HCT116 (cell line): ENCODE measurements at regions not wholly inside any gene's neighbourhood (a gene's known extent, or its start where the extent isn't known, plus 50 kb on each side); places are given as distances from the start of the nearest gene placed in this dataset.
"Not testable (repeated sequence)": the region's sequence is repeated elsewhere in the genome, so short reads cannot be mapped to it uniquely, and the experiment has no call there.

Source experiments
- ATAC-seq: fragments of 200-7000 bp; cut with Tn5 transposase; 2 replicates; pipeline ENCODE4 v1.9.1; 2020; ENCODE audit warnings: mild to moderate bottlenecking, moderate library complexity
- BruUV-seq: library from RNA; stranded (reverse); fragments of 400-500 nt; replicated peaks from 2 replicates; lab custom pipeline; 2021; lab: Mats Ljungman, UMichigan
- CTCF ChIA-PET: fragments of 300-600 bp; sonication (Branson Sonifier 250); formaldehyde crosslinking; loops from one replicate; lab custom pipeline; 2021; ENCODE audit warnings: antibody characterized with exemption; lab: Charles Lee
- POLR2A ChIA-PET: fragments of 300-600, 350-600 bp; sonication (Branson Sonifier 250); formaldehyde crosslinking; loops from one replicate; lab custom pipeline; 2021; ENCODE audit warnings: antibody characterized with exemption; lab: Charles Lee
- RAD21 ChIA-PET, 2 experiments: fragments of 300-600 bp; sonication (Branson Sonifier 250); formaldehyde crosslinking; loops; one replicate each; lab custom pipeline; 2023; ENCODE audit warnings: low total read pairs in 2 of 2; ENCODE audit not compliant: uncharacterized antibody in 2 of 2, unreplicated experiment in 2 of 2, low non-redundant PET in 1 of 2; lab: Charles Lee
- DNase-seq: peaks from one replicate; pipeline ENCODE4 v3.0.0-alpha.2; 2010; ENCODE audit warnings: low read depth, low spot score
- H2AFZ ChIP-seq: fragments of 200-600 bp; shearing (Covaris generic), sonication (generic); 2 replicates; pipeline ENCODE4 v1.6.1; 2017; ENCODE audit warnings: low read depth, mixed run types, mixed read lengths, antibody characterized with exemption, low read length; ENCODE audit not compliant: poor library complexity, severe bottlenecking
- H3K27ac ChIP-seq: 2 replicates; pipeline ENCODE4 v1.5.1; 2012; ENCODE audit warnings: low read depth, low read length
- H3K27me3 ChIP-seq: fragments of 200-600 bp; sonication (generic); 2 replicates; pipeline ENCODE4 v1.6.1; 2016; ENCODE audit warnings: mixed run types, low read length, mixed read lengths; ENCODE audit not compliant: insufficient read depth
- H3K36me3 ChIP-seq, 2 experiments: fragments of 200-500 bp in 1 of 2; fragments of 200-600 bp in 1 of 2; sonication (Bioruptor generic) in 1 of 2; sonication (generic) in 1 of 2; 2 replicates each; pipeline versions ENCODE4 v1.5.1 to v1.6.1; 2014 to 2016; ENCODE audit warnings: low read length in 2 of 2, inconsistent platforms in 1 of 2, mixed read lengths in 1 of 2, mixed run types in 1 of 2; ENCODE audit not compliant: insufficient read depth in 2 of 2, control insufficient read depth in 1 of 2
- H3K4me1 ChIP-seq, 2 experiments: fragments of 200-600 bp in 1 of 2; sonication (generic) in 1 of 2; 2 replicates each; pipeline versions ENCODE4 v1.5.1 to v1.6.1; 2012 to 2017; ENCODE audit warnings: low read length in 2 of 2, inconsistent platforms in 1 of 2, mild to moderate bottlenecking in 1 of 2, mixed read lengths in 1 of 2, mixed run types in 1 of 2, moderate library complexity in 1 of 2; ENCODE audit not compliant: insufficient read depth in 2 of 2, control insufficient read depth in 1 of 2
- H3K4me2 ChIP-seq: fragments of 200-600 bp; sonication (generic); 2 replicates; pipeline ENCODE4 v1.6.1; 2017; ENCODE audit warnings: mixed run types, low read length, mixed read lengths
- H3K4me3 ChIP-seq, 2 experiments: fragments of 200-600 bp in 1 of 2; sonication (generic) in 1 of 2; replicated peaks in 1 of 2; 2 replicates each; pipeline ENCODE4 v1.5.1; 2011 to 2016; ENCODE audit warnings: low read length in 2 of 2, control low read depth in 1 of 2, low read depth in 1 of 2, mild to moderate bottlenecking in 1 of 2, mixed read lengths in 1 of 2, mixed run types in 1 of 2
- H3K79me2 ChIP-seq: fragments of 200-600 bp; sonication (generic); 2 replicates; pipeline ENCODE4 v1.6.1; 2017; ENCODE audit warnings: mild to moderate bottlenecking, mixed run types, low read length, moderate library complexity, mixed read lengths; ENCODE audit not compliant: insufficient read depth
- H3K9ac ChIP-seq: fragments of 200-600 bp; sonication (generic); 2 replicates; pipeline ENCODE4 v1.6.1; 2016; ENCODE audit warnings: low read length, mixed read lengths
- H3K9me2 ChIP-seq: fragments of 200-600 bp; sonication (generic), shearing (Covaris generic); 2 replicates; pipeline ENCODE4 v1.6.1; 2017; ENCODE audit warnings: mixed run types, mild to moderate bottlenecking, moderate library complexity; ENCODE audit not compliant: insufficient read depth
- H3K9me3 ChIP-seq, 2 experiments: fragments of 200-500 bp in 1 of 2; fragments of 200-600 bp in 1 of 2; sonication (Bioruptor generic) in 1 of 2; sonication (generic) in 1 of 2; 2 replicates each; pipeline ENCODE4 v1.6.1; 2014 to 2017; ENCODE audit warnings: low read length in 2 of 2, mixed read lengths in 2 of 2, inconsistent platforms in 1 of 2, low read depth in 1 of 2, mild to moderate bottlenecking in 1 of 2, mixed run types in 1 of 2, moderate library complexity in 1 of 2; ENCODE audit not compliant: control insufficient read depth in 1 of 2, insufficient read depth in 1 of 2
- H4K20me1 ChIP-seq: fragments of 200-600 bp; sonication (generic), shearing (Covaris generic); 2 replicates; pipeline ENCODE4 v1.6.1; 2017; ENCODE audit warnings: mixed run types, mild to moderate bottlenecking, moderate library complexity; ENCODE audit not compliant: insufficient read depth
- CBX3 ChIP-seq: IDR thresholded peaks from 2 replicates; pipeline ENCODE4 v1.6.1; 2012; ENCODE audit warnings: low read depth
- EGR1 ChIP-seq: IDR thresholded peaks from 2 replicates; pipeline ENCODE4 v1.6.1; 2012; ENCODE audit warnings: low read depth
- EZH2phosphoT487 ChIP-seq: fragments of 200-600 bp; IDR thresholded peaks from 2 replicates; pipeline ENCODE4 v1.6.1; 2018; ENCODE audit warnings: antibody characterized with exemption, borderline replicate concordance
- FOSL1 ChIP-seq: IDR thresholded peaks from 2 replicates; pipeline ENCODE4 v1.6.1; 2012; ENCODE audit warnings: low read depth
- JUND ChIP-seq: IDR thresholded peaks from 2 replicates; pipeline ENCODE4 v1.6.1; 2012
- POLR2A ChIP-seq: IDR thresholded peaks from 2 replicates; pipeline ENCODE4 v1.7.0; 2011; ENCODE audit warnings: borderline replicate concordance; ENCODE audit not compliant: insufficient read depth, insufficient read length; ENCODE audit errors: extremely low read depth
- RAD21 ChIP-seq: IDR thresholded peaks from 2 replicates; pipeline ENCODE4 v1.6.1; 2012; ENCODE audit warnings: low read depth, mild to moderate bottlenecking
- SIN3A ChIP-seq: IDR thresholded peaks from 2 replicates; pipeline ENCODE4 v1.6.1; 2012; ENCODE audit warnings: low read depth
- SP1 ChIP-seq: IDR thresholded peaks from 2 replicates; pipeline ENCODE4 v1.6.1; 2012; ENCODE audit warnings: low read depth
- TCF7L2 ChIP-seq: IDR thresholded peaks from 2 replicates; pipeline ENCODE4 v1.7.0; 2011; ENCODE audit warnings: borderline replicate concordance, inconsistent platforms; ENCODE audit not compliant: insufficient read depth, insufficient read length; ENCODE audit errors: extremely low read depth
- ZFX ChIP-seq: fragments of 450-650 bp; IDR thresholded peaks from 2 replicates; pipeline ENCODE4 v1.6.1; 2017
- intact Hi-C: fragments of 100-400 bp; cut with micrococcal nuclease; formaldehyde crosslinking; loops from 2 replicates; pipeline ENCODE4 v1.10.0; 2022
- TF ChIP-seq, protein P1 (sequence below): IDR thresholded peaks from 2 replicates; pipeline ENCODE4 v1.6.1; 2012; ENCODE audit warnings: low read depth
- TF ChIP-seq, protein P2 (sequence below): IDR thresholded peaks from 2 replicates; pipeline ENCODE4 v1.6.1; 2012
- TF ChIP-seq, protein P3 (sequence below): IDR thresholded peaks from 2 replicates; pipeline ENCODE4 v1.6.1; 2012
- TF ChIP-seq, protein P4 (sequence below): IDR thresholded peaks from 2 replicates; pipeline ENCODE4 v1.6.1; 2011; ENCODE audit warnings: mild to moderate bottlenecking, low read length, moderate library complexity; ENCODE audit not compliant: insufficient replicate concordance; ENCODE audit errors: extremely low read depth

DNA sequence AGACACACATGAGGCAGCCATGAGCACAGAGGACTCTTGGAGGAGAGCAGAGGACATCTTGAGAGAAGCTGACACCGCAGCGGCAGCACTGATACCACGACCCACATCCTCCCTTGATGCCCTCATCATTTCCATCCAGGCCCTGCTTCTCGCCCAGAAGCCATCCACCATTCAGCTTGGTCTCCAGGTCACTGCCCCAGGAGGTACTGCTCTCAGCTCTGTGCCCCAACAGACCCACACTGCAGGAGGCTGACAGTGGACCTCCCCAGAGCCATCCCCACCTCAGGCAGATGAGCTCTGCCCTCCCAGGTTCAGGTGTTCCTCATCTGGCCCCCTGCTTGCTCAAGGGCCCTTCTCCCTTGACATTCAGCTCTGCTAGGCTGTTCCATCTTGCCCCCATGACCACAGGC, 74.9 kb downstream of the ACKR3 start:
- TF ChIP-seq RAD21 (no peak), EZH2phosphoT487 (no peak), TCF7L2 (no peak), JUND (no peak), POLR2A (no peak), SIN3A (no peak), SP1 (no peak), FOSL1 (no peak), CBX3 (no peak), EGR1 (no peak), ZFX (no peak)
- TF ChIP-seq, protein P1, sequence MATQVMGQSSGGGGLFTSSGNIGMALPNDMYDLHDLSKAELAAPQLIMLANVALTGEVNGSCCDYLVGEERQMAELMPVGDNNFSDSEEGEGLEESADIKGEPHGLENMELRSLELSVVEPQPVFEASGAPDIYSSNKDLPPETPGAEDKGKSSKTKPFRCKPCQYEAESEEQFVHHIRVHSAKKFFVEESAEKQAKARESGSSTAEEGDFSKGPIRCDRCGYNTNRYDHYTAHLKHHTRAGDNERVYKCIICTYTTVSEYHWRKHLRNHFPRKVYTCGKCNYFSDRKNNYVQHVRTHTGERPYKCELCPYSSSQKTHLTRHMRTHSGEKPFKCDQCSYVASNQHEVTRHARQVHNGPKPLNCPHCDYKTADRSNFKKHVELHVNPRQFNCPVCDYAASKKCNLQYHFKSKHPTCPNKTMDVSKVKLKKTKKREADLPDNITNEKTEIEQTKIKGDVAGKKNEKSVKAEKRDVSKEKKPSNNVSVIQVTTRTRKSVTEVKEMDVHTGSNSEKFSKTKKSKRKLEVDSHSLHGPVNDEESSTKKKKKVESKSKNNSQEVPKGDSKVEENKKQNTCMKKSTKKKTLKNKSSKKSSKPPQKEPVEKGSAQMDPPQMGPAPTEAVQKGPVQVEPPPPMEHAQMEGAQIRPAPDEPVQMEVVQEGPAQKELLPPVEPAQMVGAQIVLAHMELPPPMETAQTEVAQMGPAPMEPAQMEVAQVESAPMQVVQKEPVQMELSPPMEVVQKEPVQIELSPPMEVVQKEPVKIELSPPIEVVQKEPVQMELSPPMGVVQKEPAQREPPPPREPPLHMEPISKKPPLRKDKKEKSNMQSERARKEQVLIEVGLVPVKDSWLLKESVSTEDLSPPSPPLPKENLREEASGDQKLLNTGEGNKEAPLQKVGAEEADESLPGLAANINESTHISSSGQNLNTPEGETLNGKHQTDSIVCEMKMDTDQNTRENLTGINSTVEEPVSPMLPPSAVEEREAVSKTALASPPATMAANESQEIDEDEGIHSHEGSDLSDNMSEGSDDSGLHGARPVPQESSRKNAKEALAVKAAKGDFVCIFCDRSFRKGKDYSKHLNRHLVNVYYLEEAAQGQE: no peak
- TF ChIP-seq, protein P2, sequence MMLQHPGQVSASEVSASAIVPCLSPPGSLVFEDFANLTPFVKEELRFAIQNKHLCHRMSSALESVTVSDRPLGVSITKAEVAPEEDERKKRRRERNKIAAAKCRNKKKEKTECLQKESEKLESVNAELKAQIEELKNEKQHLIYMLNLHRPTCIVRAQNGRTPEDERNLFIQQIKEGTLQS: no peak
- TF ChIP-seq, protein P3, sequence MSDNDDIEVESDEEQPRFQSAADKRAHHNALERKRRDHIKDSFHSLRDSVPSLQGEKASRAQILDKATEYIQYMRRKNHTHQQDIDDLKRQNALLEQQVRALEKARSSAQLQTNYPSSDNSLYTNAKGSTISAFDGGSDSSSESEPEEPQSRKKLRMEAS: no peak
- TF ChIP-seq, protein P4, sequence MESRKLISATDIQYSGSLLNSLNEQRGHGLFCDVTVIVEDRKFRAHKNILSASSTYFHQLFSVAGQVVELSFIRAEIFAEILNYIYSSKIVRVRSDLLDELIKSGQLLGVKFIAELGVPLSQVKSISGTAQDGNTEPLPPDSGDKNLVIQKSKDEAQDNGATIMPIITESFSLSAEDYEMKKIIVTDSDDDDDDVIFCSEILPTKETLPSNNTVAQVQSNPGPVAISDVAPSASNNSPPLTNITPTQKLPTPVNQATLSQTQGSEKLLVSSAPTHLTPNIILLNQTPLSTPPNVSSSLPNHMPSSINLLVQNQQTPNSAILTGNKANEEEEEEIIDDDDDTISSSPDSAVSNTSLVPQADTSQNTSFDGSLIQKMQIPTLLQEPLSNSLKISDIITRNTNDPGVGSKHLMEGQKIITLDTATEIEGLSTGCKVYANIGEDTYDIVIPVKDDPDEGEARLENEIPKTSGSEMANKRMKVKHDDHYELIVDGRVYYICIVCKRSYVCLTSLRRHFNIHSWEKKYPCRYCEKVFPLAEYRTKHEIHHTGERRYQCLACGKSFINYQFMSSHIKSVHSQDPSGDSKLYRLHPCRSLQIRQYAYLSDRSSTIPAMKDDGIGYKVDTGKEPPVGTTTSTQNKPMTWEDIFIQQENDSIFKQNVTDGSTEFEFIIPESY: no peak
- RAD21 ChIA-PET: no interaction called here
- POLR2A ChIA-PET: no interaction called here
- H2AFZ ChIP-seq: no peak overlapping the region
- no peaks in the 10 kb centered on the region for H3K79me2 ChIP-seq
- H4K20me1 ChIP-seq: no peaks in the 10 kb centered on the region
- ATAC-seq: no peak
- DNase-seq: no peak
- no peak overlapping the region for H3K27ac ChIP-seq
- CTCF ChIA-PET: no interaction called here
- no peak overlapping the region for H3K4me3 ChIP-seq
- peaks cover 3 to 9% of the 10 kb centered on the region in 2 experiments; a peak in 2 of 4 replicates for H3K4me1 ChIP-seq
- H3K36me3 ChIP-seq: no peaks in the 10 kb centered on the region
- no peaks in the 10 kb centered on the region for H3K9me3 ChIP-seq
- no TSS peak for BruUV-seq
- H3K4me2 ChIP-seq: no peak overlapping the region
- no peak overlapping the region for H3K9ac ChIP-seq
- H3K27me3 ChIP-seq: peaks cover 28% of the 10 kb centered on the region
- H3K9me2 ChIP-seq: no peaks in the 10 kb centered on the region
- intact Hi-C loops: no loop called here

DNA sequence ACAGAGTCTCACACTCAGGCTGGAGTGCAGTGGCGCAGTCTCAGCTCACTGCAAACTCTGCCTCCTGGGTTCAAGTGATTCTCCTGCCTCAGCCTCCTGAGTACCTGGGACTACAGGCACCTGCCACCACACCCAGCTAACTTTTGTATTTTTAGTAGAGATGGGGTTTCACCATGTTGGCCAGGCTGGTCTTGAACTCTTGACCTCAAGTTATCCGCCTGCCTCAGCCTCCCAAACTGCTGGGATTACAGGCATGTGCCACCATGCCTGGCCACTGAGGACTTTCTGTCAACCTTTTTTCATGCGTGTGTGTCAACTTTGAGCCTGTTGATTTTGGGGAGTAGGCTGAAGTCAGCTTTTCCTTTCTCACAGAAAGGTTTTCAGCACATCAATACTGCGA, 75.5 kb downstream of the ACKR3 start:
- H3K4me2 ChIP-seq, H3K9ac ChIP-seq, H3K4me1 ChIP-seq, H3K79me2 ChIP-seq, intact Hi-C loops, POLR2A ChIA-PET, H3K9me3 ChIP-seq, H2AFZ ChIP-seq, H3K36me3 ChIP-seq, H4K20me1 ChIP-seq, ATAC-seq, CTCF ChIA-PET, BruUV-seq, RAD21 ChIA-PET, H3K27ac ChIP-seq, H3K9me2 ChIP-seq, DNase-seq, H3K4me3 ChIP-seq: not testable (repeated sequence)
- peaks cover 35% of the 10 kb centered on the region for H3K27me3 ChIP-seq
